Mesothelial cell of epicardium (in vitro differentiated cells): ENCODE measurements at regions not wholly inside any gene's neighbourhood (a gene's known extent, or its start where the extent isn't known, plus 50 kb on each side); places are given as distances from the start of the nearest gene placed in this dataset.

Experiments
- DNase-seq, 2 experiments: peaks; one replicate each; pipeline ENCODE4 v3.0.0; 2021; ENCODE audit warnings: low spot score in 2 of 2; ENCODE audit not compliant: unreplicated experiment in 2 of 2
- H3K27ac Mint-ChIP-seq: 2 replicates; pipeline ENCODE4 v1.8.0; 2021; ENCODE audit warnings: mixed read lengths
- H3K27me3 Mint-ChIP-seq: 2 replicates; pipeline ENCODE4 v1.8.0; 2021; ENCODE audit warnings: low read depth, mixed read lengths
- H3K36me3 Mint-ChIP-seq: 2 replicates; pipeline ENCODE4 v1.8.0; 2021; ENCODE audit warnings: mixed read lengths
- H3K4me1 Mint-ChIP-seq: 2 replicates; pipeline ENCODE4 v1.8.0; 2021; ENCODE audit warnings: mixed read lengths
- H3K4me3 Mint-ChIP-seq: 2 replicates; pipeline ENCODE4 v1.8.0; 2021; ENCODE audit warnings: mild to moderate bottlenecking, moderate library complexity, mixed read lengths
- H3K9me3 Mint-ChIP-seq: 2 replicates; pipeline ENCODE4 v1.8.0; 2021; ENCODE audit warnings: mixed read lengths
- CTCF ChIP-seq: fragments of 200-600 bp; sonication (generic); IDR thresholded peaks from one replicate; pipeline ENCODE4 v1.5.0; 2021; ENCODE audit warnings: antibody characterized with exemption; ENCODE audit not compliant: unreplicated experiment

GRCh38 chr18:79587226-79587741 is 92.3 kb upstream of the CTDP1 start:
- no peak for TF ChIP-seq CTCF
- H3K4me1 Mint-ChIP-seq, result peaks cover 13% of the 10 kb centered on the region
- no peak overlapping the region for H3K4me3 Mint-ChIP-seq
- peak in 1 of 2 experiments; percentile 15 for DNase-seq
- H3K27me3 Mint-ChIP-seq, result peaks cover 14% of the 10 kb centered on the region
- H3K9me3 Mint-ChIP-seq, result peaks cover 3% of the 10 kb centered on the region
- H3K36me3 Mint-ChIP-seq, result no peaks in the 10 kb centered on the region
- H3K27ac Mint-ChIP-seq, result no peak overlapping the region

- TF ChIP-seq CTCF, result no peak
- Mint-ChIP-seq H3K27ac (peak overlapping the region; percentile 59), H3K36me3 (peaks cover 1% of the 10 kb centered on the region), H3K27me3 (peaks cover 19% of the 10 kb centered on the region), H3K9me3 (peaks cover 11% of the 10 kb centered on the region), H3K4me3 (no peak overlapping the region), H3K4me1 (peaks cover 13% of the 10 kb centered on the region)
- DNase-seq, result peak in 1 of 2 experiments; percentile 6
These were observed 91.6 kb upstream of the CTDP1 start for GRCh38 chr18:79587779-79588635.

GRCh38 chr18:79588636-79589481 is 90.7 kb upstream of the CTDP1 start:
- peak; percentile 17 to 64 for DNase-seq
- peaks cover 26% of the 10 kb centered on the region for H3K27me3 Mint-ChIP-seq
- peaks cover 1% of the 10 kb centered on the region for H3K36me3 Mint-ChIP-seq
- H3K9me3 Mint-ChIP-seq, result peaks cover 17% of the 10 kb centered on the region
- peaks cover 13% of the 10 kb centered on the region for H3K4me1 Mint-ChIP-seq
- H3K4me3 Mint-ChIP-seq, result no peak overlapping the region
- TF ChIP-seq CTCF, result no peak
- peak overlapping the region; percentile 82 for H3K27ac Mint-ChIP-seq

GRCh38 chr18:79589601-79590091 is 90.0 kb upstream of the CTDP1 start:
- H3K4me1 Mint-ChIP-seq, result peaks cover 13% of the 10 kb centered on the region
- no peak for TF ChIP-seq CTCF
- H3K27ac Mint-ChIP-seq, result no peak overlapping the region
- H3K36me3 Mint-ChIP-seq, result peaks cover 1% of the 10 kb centered on the region
- no peak for DNase-seq
- peaks cover 33% of the 10 kb centered on the region for H3K27me3 Mint-ChIP-seq
- H3K4me3 Mint-ChIP-seq, result no peak overlapping the region
- H3K9me3 Mint-ChIP-seq, result peaks cover 17% of the 10 kb centered on the region

- Mint-ChIP-seq H3K36me3 (peaks cover 1% of the 10 kb centered on the region), H3K27ac (no peak overlapping the region), H3K9me3 (peaks cover 17% of the 10 kb centered on the region), H3K4me3 (no peak overlapping the region), H3K27me3 (peaks cover 37% of the 10 kb centered on the region), H3K4me1 (peaks cover 13% of the 10 kb centered on the region)
- TF ChIP-seq CTCF, result no peak
- no peak for DNase-seq
These were observed 89.2 kb upstream of the CTDP1 start for GRCh38 chr18:79590191-79591031.
